ENCODE measurements at regions not wholly inside any gene's neighbourhood (a gene's known extent, or its start where the extent isn't known, plus 50 kb on each side); places are given as distances from the start of the nearest gene placed in this dataset.
"Not testable (repeated sequence)": the region's sequence is repeated elsewhere in the genome, so short reads cannot be mapped to it uniquely, and the experiment has no call there.

GRCh38 chr6:11888727-11889126 is 110.1 kb upstream of the ADTRP start:
- peaks cover 15% of the 10 kb centered on the region for H3K9me3 Mint-ChIP-seq
- peaks cover 7% of the 10 kb centered on the region for H3K4me1 Mint-ChIP-seq
- ATAC-seq: no peak
- no peak for DNase-seq
- no peaks in the 10 kb centered on the region for H3K27me3 Mint-ChIP-seq
- no peak overlapping the region for H3K4me3 Mint-ChIP-seq
- peaks cover 2% of the 10 kb centered on the region for H3K36me3 Mint-ChIP-seq (ENCODE audit: low read depth)
- H3K27ac Mint-ChIP-seq: no peak overlapping the region

GRCh38 chr6:11885159-11885558 is 106.6 kb upstream of the ADTRP start:
- DNase-seq (no peak), ATAC-seq (peak; percentile 36)
- peaks cover 24% of the 10 kb centered on the region for H3K9me3 Mint-ChIP-seq
- H3K27me3 Mint-ChIP-seq: no peaks in the 10 kb centered on the region
- H3K4me3 Mint-ChIP-seq: no peak overlapping the region
- peak overlapping the region; percentile 26 for H3K27ac Mint-ChIP-seq
- H3K4me1 Mint-ChIP-seq: peaks cover 7% of the 10 kb centered on the region
- H3K36me3 Mint-ChIP-seq (ENCODE audit: low read depth): peaks cover 4% of the 10 kb centered on the region

- H3K27ac Mint-ChIP-seq; ATAC-seq; H3K27me3 Mint-ChIP-seq; DNase-seq; H3K4me3 Mint-ChIP-seq; H3K4me1 Mint-ChIP-seq; H3K36me3 Mint-ChIP-seq (ENCODE audit: low read depth): not testable (repeated sequence)
- peaks cover 30% of the 10 kb centered on the region for H3K9me3 Mint-ChIP-seq
Observed at GRCh38 chr6:11883471-11883870, 104.9 kb upstream of the ADTRP start.

- H3K36me3 Mint-ChIP-seq (ENCODE audit: low read depth); H3K27ac Mint-ChIP-seq; H3K4me1 Mint-ChIP-seq; DNase-seq; H3K4me3 Mint-ChIP-seq; H3K27me3 Mint-ChIP-seq; ATAC-seq: not testable (repeated sequence)
- H3K9me3 Mint-ChIP-seq: peaks cover 18% of the 10 kb centered on the region
Observed at GRCh38 chr6:11880156-11880555, 101.6 kb upstream of the ADTRP start.

- Mint-ChIP-seq H3K27ac (no peak overlapping the region), H3K4me3 (no peak overlapping the region), H3K27me3 (no peaks in the 10 kb centered on the region), H3K36me3 (ENCODE audit: low read depth) (peaks cover 7% of the 10 kb centered on the region), H3K4me1 (no peaks in the 10 kb centered on the region), H3K9me3 (peaks cover 15% of the 10 kb centered on the region)
- ATAC-seq: no peak
- no peak for DNase-seq
Observed at GRCh38 chr6:11878735-11879134, 100.1 kb upstream of the ADTRP start.

- no peak overlapping the region for H3K4me3 Mint-ChIP-seq
- peaks cover 7% of the 10 kb centered on the region for H3K36me3 Mint-ChIP-seq (ENCODE audit: low read depth)
- H3K27me3 Mint-ChIP-seq: no peaks in the 10 kb centered on the region
- no peaks in the 10 kb centered on the region for H3K4me1 Mint-ChIP-seq
- H3K9me3 Mint-ChIP-seq: peaks cover 15% of the 10 kb centered on the region
- no peak overlapping the region for H3K27ac Mint-ChIP-seq
- ATAC-seq (no peak), DNase-seq (no peak)
Observed at GRCh38 chr6:11878029-11878428, 99.4 kb upstream of the ADTRP start.

- no peak for ATAC-seq
- H3K27me3 Mint-ChIP-seq: no peaks in the 10 kb centered on the region
- H3K4me3 Mint-ChIP-seq: no peak overlapping the region
Observed at GRCh38 chr6:11876934-11877433, 98.4 kb upstream of the ADTRP start.

GRCh38 chr6:11875325-11876109 is 96.9 kb upstream of the ADTRP start:
- H3K9me3 Mint-ChIP-seq: peaks cover 12% of the 10 kb centered on the region
- DNase-seq (no peak), ATAC-seq (no peak)
- peaks cover 5% of the 10 kb centered on the region for H3K36me3 Mint-ChIP-seq (ENCODE audit: low read depth)
- no peaks in the 10 kb centered on the region for H3K4me1 Mint-ChIP-seq
- H3K27ac Mint-ChIP-seq: peak overlapping the region; percentile 37
- H3K4me3 Mint-ChIP-seq: no peak overlapping the region
- H3K27me3 Mint-ChIP-seq: no peaks in the 10 kb centered on the region

More at GRCh38 chr6:11876934-11877433, 98.4 kb upstream of the ADTRP start:
- Mint-ChIP-seq H3K27ac (no peak overlapping the region), H3K9me3 (peaks cover 9% of the 10 kb centered on the region), H3K4me1 (no peaks in the 10 kb centered on the region), H3K36me3 (ENCODE audit: low read depth) (peaks cover 6% of the 10 kb centered on the region)
- DNase-seq: no peak

GRCh38 chr6:11869672-11870340 is 91.2 kb upstream of the ADTRP start:
- Mint-ChIP-seq H3K27me3 (no peaks in the 10 kb centered on the region), H3K36me3 (ENCODE audit: low read depth) (no peaks in the 10 kb centered on the region), H3K4me1 (no peaks in the 10 kb centered on the region), H3K4me3 (no peak overlapping the region), H3K27ac (no peak overlapping the region), H3K9me3 (peaks cover 10% of the 10 kb centered on the region)
- no peak for DNase-seq
- no peak for ATAC-seq

GRCh38 chr6:11868392-11868791 is 89.8 kb upstream of the ADTRP start:
- ATAC-seq (no peak), DNase-seq (no peak)
- H3K9me3 Mint-ChIP-seq: peaks cover 10% of the 10 kb centered on the region
- no peaks in the 10 kb centered on the region for H3K4me1 Mint-ChIP-seq
- H3K4me3 Mint-ChIP-seq: no peak overlapping the region
- H3K36me3 Mint-ChIP-seq (ENCODE audit: low read depth): no peaks in the 10 kb centered on the region
- no peaks in the 10 kb centered on the region for H3K27me3 Mint-ChIP-seq
- H3K27ac Mint-ChIP-seq: no peak overlapping the region

GRCh38 chr6:11865680-11866300 is 87.2 kb upstream of the ADTRP start:
- peaks cover 5% of the 10 kb centered on the region for H3K9me3 Mint-ChIP-seq
- DNase-seq: no peak
- ATAC-seq: no peak
- H3K4me3 Mint-ChIP-seq: no peak overlapping the region
- no peaks in the 10 kb centered on the region for H3K27me3 Mint-ChIP-seq
- H3K27ac Mint-ChIP-seq: no peak overlapping the region
- no peaks in the 10 kb centered on the region for H3K4me1 Mint-ChIP-seq
- no peaks in the 10 kb centered on the region for H3K36me3 Mint-ChIP-seq (ENCODE audit: low read depth)

GRCh38 chr6:11858439-11858838 is 79.8 kb upstream of the ADTRP start:
- no peaks in the 10 kb centered on the region for H3K36me3 Mint-ChIP-seq (ENCODE audit: low read depth)
- ATAC-seq (no peak), DNase-seq (no peak)
- no peak overlapping the region for H3K27ac Mint-ChIP-seq
- peaks cover 3% of the 10 kb centered on the region for H3K4me1 Mint-ChIP-seq
- H3K4me3 Mint-ChIP-seq: no peak overlapping the region
- H3K27me3 Mint-ChIP-seq: peaks cover 2% of the 10 kb centered on the region
- peaks cover 8% of the 10 kb centered on the region for H3K9me3 Mint-ChIP-seq

GRCh38 chr6:11855743-11856142 is 77.1 kb upstream of the ADTRP start:
- peaks cover 2% of the 10 kb centered on the region for H3K27me3 Mint-ChIP-seq
- DNase-seq (no peak), ATAC-seq (no peak)
- peaks cover 8% of the 10 kb centered on the region for H3K9me3 Mint-ChIP-seq
- H3K27ac Mint-ChIP-seq: no peak overlapping the region
- H3K36me3 Mint-ChIP-seq (ENCODE audit: low read depth): no peaks in the 10 kb centered on the region
- H3K4me1 Mint-ChIP-seq: peaks cover 6% of the 10 kb centered on the region
- no peak overlapping the region for H3K4me3 Mint-ChIP-seq

GRCh38 chr6:11854408-11855165 is 76.0 kb upstream of the ADTRP start:
- H3K4me3 Mint-ChIP-seq: no peak overlapping the region
- ATAC-seq (peak; percentile 81), DNase-seq (no peak)
- no peak overlapping the region for H3K27ac Mint-ChIP-seq
- peaks cover 8% of the 10 kb centered on the region for H3K9me3 Mint-ChIP-seq
- H3K4me1 Mint-ChIP-seq: peaks cover 6% of the 10 kb centered on the region
- H3K27me3 Mint-ChIP-seq: peaks cover 2% of the 10 kb centered on the region
- H3K36me3 Mint-ChIP-seq (ENCODE audit: low read depth): no peaks in the 10 kb centered on the region
